ENCODE measurements at regions not wholly inside any gene's neighbourhood (a gene's known extent, or its start where the extent isn't known, plus 50 kb on each side); places are given as distances from the start of the nearest gene placed in this dataset.
"Not testable (repeated sequence)": the region's sequence is repeated elsewhere in the genome, so short reads cannot be mapped to it uniquely, and the experiment has no call there.

DNA sequence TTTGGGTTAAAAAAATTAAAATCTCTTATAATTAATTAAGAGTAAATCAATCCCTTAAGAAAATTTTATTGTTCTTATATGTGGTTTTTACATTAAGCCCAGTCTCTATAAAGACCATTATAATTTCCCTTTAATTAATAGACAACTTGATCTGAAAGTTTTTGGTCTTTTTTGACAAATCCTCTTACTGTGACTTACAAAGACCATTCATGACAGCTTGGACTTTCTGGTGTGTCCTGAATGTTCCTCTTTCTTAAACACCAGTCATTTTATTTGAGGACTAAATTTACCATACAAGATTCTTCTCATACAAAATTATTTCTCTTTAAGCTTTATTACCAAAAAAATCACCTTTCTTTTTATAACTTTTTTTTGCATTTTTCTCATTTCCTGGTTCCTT lies 368.3 kb downstream of the ADGRD1 start:
- no peak overlapping the region for H3K27ac ChIP-seq
- TF ChIP-seq CTCF (conservative IDR thresholded peaks at IDR 0.05), result no peak

- H3K27ac ChIP-seq, result not testable (repeated sequence)
These were observed 368.8 kb downstream of the ADGRD1 start for GRCh38 chr12:131322460-131322859.

DNA sequence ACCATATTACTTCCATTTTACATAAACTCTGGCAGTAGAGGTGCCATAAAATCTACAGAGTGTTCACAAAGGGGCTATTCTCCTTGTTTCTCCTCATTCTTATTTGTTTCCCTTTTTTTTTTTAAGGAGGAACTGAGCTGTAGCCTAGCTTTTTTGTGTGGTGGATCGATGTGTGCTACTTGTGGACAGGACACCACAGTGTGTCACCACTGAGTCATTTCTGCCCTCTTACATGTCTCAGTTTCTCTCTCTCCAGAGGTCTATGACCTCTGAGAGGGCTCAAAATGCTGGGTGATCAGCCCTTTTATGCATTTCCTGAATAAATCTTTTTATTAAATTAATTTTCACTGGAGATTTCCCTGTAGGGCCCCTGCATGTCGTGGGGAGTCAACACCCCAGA lies 370.2 kb downstream of the ADGRD1 start:
- no peak overlapping the region for H3K27ac ChIP-seq
- no peak for TF ChIP-seq CTCF (conservative IDR thresholded peaks at IDR 0.05)

DNA sequence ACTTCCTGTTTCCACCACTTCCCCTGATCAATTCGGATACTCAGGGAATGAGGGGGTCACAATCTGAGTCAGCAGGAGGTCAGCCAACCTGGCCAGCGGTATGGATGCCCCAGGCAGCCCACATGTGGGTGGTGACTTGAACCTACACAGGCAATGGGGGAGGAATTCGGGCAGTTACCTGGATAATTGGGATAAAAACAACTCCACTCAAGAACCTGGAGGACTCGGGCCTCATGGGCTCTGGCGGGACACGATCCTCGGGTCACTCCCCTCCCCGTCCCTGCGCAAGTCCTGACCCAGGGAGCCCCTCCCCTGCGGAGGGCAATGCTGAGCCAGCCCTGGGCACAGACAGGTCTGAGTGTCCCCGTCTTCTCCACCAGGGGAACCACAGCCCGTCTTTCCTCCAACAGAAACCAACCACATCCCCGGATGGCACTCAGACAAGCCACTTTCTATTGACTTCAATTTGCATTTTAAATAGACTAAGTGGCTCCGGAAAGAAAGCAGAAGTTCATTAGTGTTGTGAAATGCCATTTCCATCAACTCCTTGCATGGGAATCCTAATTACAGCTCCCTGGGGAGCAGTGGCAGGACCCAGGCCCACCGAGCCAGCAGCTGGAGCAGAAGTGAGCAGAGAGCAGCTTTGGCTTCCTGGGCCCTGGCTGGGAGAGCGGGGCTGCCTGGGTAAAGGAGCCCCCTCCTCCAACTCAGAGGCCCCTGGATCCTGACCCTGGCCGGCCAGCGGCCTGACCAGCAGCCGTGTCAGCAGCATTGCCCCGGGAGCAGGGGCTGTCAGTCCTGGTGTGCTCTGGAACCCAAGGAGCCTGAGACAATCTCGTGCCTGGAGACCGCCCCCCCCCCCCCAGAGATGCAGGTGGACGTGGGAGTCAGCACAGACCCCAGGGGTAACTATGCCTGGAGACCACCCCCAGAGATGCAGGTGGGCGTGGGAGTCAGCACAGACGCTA lies 374.1 kb downstream of the ADGRD1 start:
- TF ChIP-seq CTCF (conservative IDR thresholded peaks at IDR 0.05), result 0 out of 2 replicates have a peak, but pooled peaks have one; percentile 13
- no peak overlapping the region for H3K27ac ChIP-seq

DNA sequence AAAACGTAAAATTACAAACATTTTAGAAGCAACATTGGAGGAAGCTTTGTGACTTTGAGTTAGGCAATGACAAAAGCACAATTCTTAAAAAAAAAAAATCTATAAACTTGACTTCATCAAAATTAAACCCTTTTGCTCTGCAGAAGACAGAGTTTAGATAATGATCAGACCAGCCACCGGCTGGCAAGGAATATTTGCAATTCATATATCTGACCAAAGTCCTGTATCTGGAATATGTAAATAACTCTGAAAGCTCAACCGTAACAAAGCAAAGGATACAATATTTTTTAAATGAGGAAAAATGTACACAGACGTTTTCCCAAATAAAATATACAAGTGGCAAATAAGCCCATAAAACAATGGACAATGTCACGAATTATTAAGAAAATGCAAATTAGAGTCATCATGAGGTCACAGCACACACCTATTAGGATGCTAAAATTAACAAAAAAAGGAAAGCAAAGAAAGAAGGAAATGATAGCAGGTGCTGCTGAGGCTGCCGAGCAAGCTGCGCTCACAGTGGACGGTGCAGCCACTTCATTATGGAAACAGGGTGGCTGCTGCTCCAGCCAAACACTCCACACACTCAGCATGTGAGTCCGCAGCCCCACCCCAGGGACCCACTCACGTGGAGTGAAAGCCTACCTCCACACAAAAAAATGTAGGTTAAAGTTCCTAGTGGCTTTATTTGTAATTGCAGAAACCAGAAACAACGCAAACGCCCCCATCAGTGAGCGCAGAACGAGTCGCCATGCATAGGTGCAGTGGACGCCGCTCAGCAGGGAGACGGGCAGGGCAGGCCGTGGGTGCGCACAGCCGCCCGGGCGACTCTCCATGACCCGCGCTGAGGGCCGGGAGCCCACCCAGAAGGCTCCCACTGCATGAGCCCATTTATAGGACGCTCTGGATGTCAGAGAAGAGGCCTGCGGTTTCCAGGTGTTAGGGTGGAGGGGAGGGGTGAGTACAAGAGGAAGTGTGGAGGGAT lies 375.4 kb downstream of the ADGRD1 start:
- H3K27ac ChIP-seq, result not testable (repeated sequence)

GRCh38 chr12:131330106-131330815 lies 376.6 kb downstream of the ADGRD1 start:
- TF ChIP-seq CTCF (conservative IDR thresholded peaks at IDR 0.05), result no peak
- no peak overlapping the region for H3K27ac ChIP-seq

GRCh38 chr12:131331148-131331750 lies 377.5 kb downstream of the ADGRD1 start:
- H3K27ac ChIP-seq, result no peak overlapping the region
- TF ChIP-seq CTCF (conservative IDR thresholded peaks at IDR 0.05), result no peak

All from VCaP (cell line).